Myocyte (in vitro differentiated cells): ENCODE measurements at regions not wholly inside any gene's neighbourhood (a gene's known extent, or its start where the extent isn't known, plus 50 kb on each side); places are given as distances from the start of the nearest gene placed in this dataset.
"Not testable (repeated sequence)": the region's sequence is repeated elsewhere in the genome, so short reads cannot be mapped to it uniquely, and the experiment has no call there.

Experiments
- DNase-seq: peaks from one replicate; pipeline ENCODE4 v3.0.0-alpha.2; 2012; ENCODE audit warnings: low read depth

GRCh38 chr2:167794554-167795255, 452.7 kb downstream of the STK39 start:
- no peak for DNase-seq

GRCh38 chr2:167793725-167794124, 453.7 kb downstream of the STK39 start:
- no peak for DNase-seq

- DNase-seq, result no peak
Measured at GRCh38 chr2:167792126-167792525, 455.3 kb downstream of the STK39 start.

GRCh38 chr2:167790781-167791450, 456.5 kb downstream of the STK39 start:
- no peak for DNase-seq

GRCh38 chr2:167790189-167790588, 457.2 kb downstream of the STK39 start:
- no peak for DNase-seq

GRCh38 chr2:167787562-167787961, 459.8 kb downstream of the STK39 start:
- DNase-seq, result no peak

GRCh38 chr2:167787021-167787420, 460.4 kb downstream of the STK39 start:
- no peak for DNase-seq

GRCh38 chr2:167785606-167786216, 461.7 kb downstream of the STK39 start:
- peak; percentile 15 for DNase-seq

- no peak for DNase-seq
Measured at GRCh38 chr2:167784084-167784425, 463.3 kb downstream of the STK39 start.

GRCh38 chr2:167783261-167784083, 463.9 kb downstream of the STK39 start:
- peak; percentile 64 for DNase-seq

- DNase-seq, result not testable (repeated sequence)
Measured at GRCh38 chr2:167781629-167782028, 465.8 kb downstream of the STK39 start.

- no peak for DNase-seq
Measured at GRCh38 chr2:167776359-167776758, 471.0 kb downstream of the STK39 start.

GRCh38 chr2:167771628-167772027, 475.8 kb downstream of the STK39 start:
- DNase-seq, result no peak

GRCh38 chr2:167769020-167769419, 478.4 kb downstream of the STK39 start:
- no peak for DNase-seq

- DNase-seq, result no peak
Measured at GRCh38 chr2:167767830-167768229, 479.6 kb downstream of the STK39 start.

GRCh38 chr2:167764772-167765341, 482.5 kb downstream of the STK39 start:
- DNase-seq, result no peak

GRCh38 chr2:167761465-167762136, 485.8 kb downstream of the STK39 start:
- DNase-seq, result no peak

- no peak for DNase-seq
Measured at GRCh38 chr2:167759531-167759930, 487.9 kb downstream of the STK39 start.

GRCh38 chr2:167758292-167758691, 489.1 kb downstream of the STK39 start:
- no peak for DNase-seq

GRCh38 chr2:167756446-167756845, 490.9 kb downstream of the STK39 start:
- no peak for DNase-seq

GRCh38 chr2:167753142-167753541, 494.3 kb downstream of the STK39 start:
- DNase-seq, result no peak
